Activated CD4-positive, alpha-beta T cell treated with anti-CD3 and anti-CD28 coated beads, Interleukin-2, amount 10 ng/mL, durations not matched to agents 24 days and 14 days (primary cell): ENCODE measurements at regions not wholly inside any gene's neighbourhood (a gene's known extent, or its start where the extent isn't known, plus 50 kb on each side); places are given as distances from the start of the nearest gene placed in this dataset.

Experiments used
- DNase-seq: peaks from one replicate; pipeline ENCODE4 v3.0.0; 2022
- H3K27ac Mint-ChIP-seq: one replicate; pipeline ENCODE4 v1.8.0; 2022; ENCODE audit warnings: mild to moderate bottlenecking, mixed read lengths
- H3K27me3 Mint-ChIP-seq: one replicate; pipeline ENCODE4 v1.8.0; 2022; ENCODE audit warnings: mixed read lengths
- H3K36me3 Mint-ChIP-seq: one replicate; pipeline ENCODE4 v1.8.0; 2022; ENCODE audit warnings: low read depth, mild to moderate bottlenecking, mixed read lengths
- H3K4me1 Mint-ChIP-seq: one replicate; pipeline ENCODE4 v1.8.0; 2021; ENCODE audit warnings: mixed read lengths
- H3K4me3 Mint-ChIP-seq: one replicate; pipeline ENCODE4 v1.8.0; 2022; ENCODE audit warnings: mild to moderate bottlenecking, moderate library complexity, mixed read lengths
- H3K9me3 Mint-ChIP-seq: one replicate; pipeline ENCODE4 v1.8.0; 2021; ENCODE audit warnings: mixed read lengths
- intact Hi-C: fragments of 100-400 bp; cut with micrococcal nuclease; formaldehyde crosslinking; loops from one replicate; pipeline ENCODE4 v1.15.1; 2023

DNA sequence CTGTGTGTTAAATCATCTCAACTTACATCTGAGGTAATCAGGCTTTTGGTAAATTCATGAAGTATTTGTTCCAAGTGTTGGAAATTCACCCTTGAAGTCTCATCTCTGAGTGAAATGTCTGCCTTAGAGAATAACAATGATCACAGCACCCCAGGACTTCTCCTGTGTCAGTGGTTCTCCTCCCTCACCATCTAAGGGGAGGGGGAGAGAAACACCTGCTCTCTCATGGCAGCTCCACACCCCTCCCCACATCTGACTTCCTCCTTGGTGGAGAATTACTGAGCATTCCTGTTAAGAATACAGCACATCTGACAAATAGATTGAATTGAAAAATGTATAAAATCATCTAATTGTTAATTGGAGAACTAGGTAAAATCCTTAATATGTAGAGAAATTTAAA, 532.1 kb downstream of the RNF144A start:
- H3K27me3 Mint-ChIP-seq = no peaks in the 10 kb centered on the region
- intact Hi-C loops = no loop called here
- peaks cover 65% of the 10 kb centered on the region for H3K4me1 Mint-ChIP-seq
- DNase-seq = peak; percentile 66
- peak overlapping the region; percentile 42 for H3K4me3 Mint-ChIP-seq
- H3K27ac Mint-ChIP-seq = peak overlapping the region; percentile 94
- H3K9me3 Mint-ChIP-seq = peaks cover 18% of the 10 kb centered on the region
- peaks cover 15% of the 10 kb centered on the region for H3K36me3 Mint-ChIP-seq

DNA sequence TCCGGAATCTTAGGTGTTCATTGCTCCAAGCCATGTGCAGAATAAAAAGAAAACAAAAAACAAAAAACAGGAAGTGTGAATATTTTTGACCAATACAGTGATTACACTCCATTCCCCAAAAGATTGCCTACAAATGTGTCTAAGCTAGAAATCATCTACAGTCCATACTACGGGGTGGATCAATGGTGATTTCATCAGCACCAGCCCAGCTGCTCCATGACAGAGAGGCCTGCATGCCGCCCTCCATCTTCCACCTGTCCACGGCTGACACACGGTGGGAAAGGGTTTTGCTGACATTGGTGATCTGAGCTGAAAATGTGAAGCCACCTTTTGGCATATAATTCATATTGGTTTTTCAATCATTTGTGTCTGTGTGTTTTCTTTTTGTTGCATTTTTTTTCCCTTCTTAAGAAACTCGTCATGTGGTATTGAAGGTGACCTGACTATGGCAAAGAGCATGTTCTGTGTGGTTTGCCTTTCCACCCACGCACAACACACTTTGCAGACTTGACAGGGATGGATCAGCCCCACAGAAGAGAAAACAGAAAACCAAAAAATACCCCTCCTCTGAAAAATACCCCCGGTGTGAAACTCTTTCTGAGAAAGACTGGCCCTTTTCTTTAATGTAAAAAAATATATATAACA, 533.1 kb downstream of the RNF144A start:
- DNase-seq = peak; percentile 90
- Mint-ChIP-seq H3K4me3 (peak overlapping the region; percentile 58), H3K36me3 (peaks cover 12% of the 10 kb centered on the region), H3K27me3 (no peaks in the 10 kb centered on the region), H3K4me1 (peaks cover 70% of the 10 kb centered on the region), H3K27ac (peak overlapping the region; percentile 100), H3K9me3 (peaks cover 15% of the 10 kb centered on the region)
- intact Hi-C loops = loop anchor here (1.0 to 5.0 kb wide), 11 partner anchors 13 to 1093 kb away; no protein-coding TSS in a partner anchor

DNA sequence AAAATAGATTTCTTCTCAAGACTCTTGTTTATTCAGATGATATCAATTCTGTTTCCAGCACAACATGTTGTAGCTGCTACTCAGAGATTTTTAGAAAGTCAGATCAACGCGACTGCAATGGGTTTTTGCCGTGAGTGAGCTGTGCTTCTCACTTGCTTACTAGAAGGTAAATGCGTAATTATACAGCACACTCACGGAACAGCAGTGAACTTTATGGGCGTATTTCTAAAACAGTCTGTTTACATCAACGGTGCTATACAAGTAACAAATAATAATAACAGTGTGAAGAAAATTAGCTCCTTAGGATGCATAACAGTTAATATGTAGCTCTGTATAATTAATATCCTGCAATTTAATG, 533.6 kb downstream of the RNF144A start:
- Mint-ChIP-seq H3K27ac (peak overlapping the region; percentile 100), H3K9me3 (peaks cover 11% of the 10 kb centered on the region), H3K4me3 (peak overlapping the region; percentile 58), H3K4me1 (peaks cover 65% of the 10 kb centered on the region), H3K36me3 (peaks cover 12% of the 10 kb centered on the region), H3K27me3 (no peaks in the 10 kb centered on the region)
- intact Hi-C loops = loop anchor here (1.0 to 5.0 kb wide), 11 partner anchors 14 to 1092 kb away; no protein-coding TSS in a partner anchor
- DNase-seq = peak; percentile 84

DNA sequence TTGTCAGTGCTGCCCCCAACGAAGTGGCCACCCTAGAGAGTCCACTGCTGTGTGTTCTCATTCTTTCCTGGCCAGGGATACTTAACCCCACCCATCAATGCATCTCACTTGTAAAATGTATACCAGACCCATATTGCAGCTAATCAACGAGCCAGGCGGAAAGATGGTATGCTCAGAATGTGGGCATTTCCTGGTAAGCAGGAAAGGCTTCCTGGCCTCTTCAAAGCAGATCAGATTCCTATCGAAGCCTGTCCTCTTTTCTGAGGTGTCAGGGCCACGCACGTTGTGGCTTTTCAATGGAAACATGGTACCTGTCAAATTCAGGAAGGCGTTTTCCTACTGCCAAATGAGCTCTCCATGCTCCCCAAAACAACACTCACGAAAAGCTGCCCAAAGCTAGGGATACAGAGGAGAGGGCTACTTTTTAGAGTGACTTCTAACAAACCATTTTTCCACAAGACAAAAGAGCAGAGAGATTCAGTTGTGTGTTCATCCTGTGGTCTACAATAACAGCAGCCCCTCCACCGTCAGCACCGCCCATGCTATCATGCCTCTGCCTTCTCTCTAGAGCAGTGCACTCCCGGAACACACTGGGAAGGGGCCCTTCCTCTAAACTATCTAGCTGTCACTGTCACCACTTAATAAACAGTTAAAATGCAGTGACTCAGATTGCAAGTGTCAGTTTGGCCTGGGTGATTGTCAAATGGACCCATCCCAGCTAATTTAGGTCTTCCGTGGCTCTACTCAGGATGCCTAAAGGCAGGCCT, 535.1 kb downstream of the RNF144A start:
- peak; percentile 81 for DNase-seq
- Mint-ChIP-seq H3K27ac (peak overlapping the region; percentile 100), H3K4me3 (peak overlapping the region; percentile 71), H3K36me3 (peaks cover 13% of the 10 kb centered on the region), H3K9me3 (peaks cover 11% of the 10 kb centered on the region), H3K4me1 (peaks cover 65% of the 10 kb centered on the region), H3K27me3 (no peaks in the 10 kb centered on the region)
- intact Hi-C loops = loop anchor here (5.0 kb wide), 1 partner anchor 275 kb away; no protein-coding TSS in a partner anchor

- peaks cover 52% of the 10 kb centered on the region for H3K4me1 Mint-ChIP-seq
- H3K4me3 Mint-ChIP-seq = no peak overlapping the region
- intact Hi-C loops = loop anchor here (5.0 kb wide), 1 partner anchor 273 kb away; no protein-coding TSS in a partner anchor
- DNase-seq = no peak
- H3K36me3 Mint-ChIP-seq = peaks cover 13% of the 10 kb centered on the region
- H3K27ac Mint-ChIP-seq = peak overlapping the region; percentile 100
- H3K27me3 Mint-ChIP-seq = no peaks in the 10 kb centered on the region
- peaks cover 10% of the 10 kb centered on the region for H3K9me3 Mint-ChIP-seq
Measured at GRCh38 chr2:7454592-7454991, 537.4 kb downstream of the RNF144A start.

GRCh38 chr2:7456762-7457161, 539.5 kb downstream of the RNF144A start:
- no peak overlapping the region for H3K4me3 Mint-ChIP-seq
- no peak for DNase-seq
- H3K9me3 Mint-ChIP-seq = peaks cover 18% of the 10 kb centered on the region
- peaks cover 37% of the 10 kb centered on the region for H3K4me1 Mint-ChIP-seq
- no peak overlapping the region for H3K27ac Mint-ChIP-seq
- H3K27me3 Mint-ChIP-seq = no peaks in the 10 kb centered on the region
- intact Hi-C loops = no loop called here
- peaks cover 13% of the 10 kb centered on the region for H3K36me3 Mint-ChIP-seq

DNA sequence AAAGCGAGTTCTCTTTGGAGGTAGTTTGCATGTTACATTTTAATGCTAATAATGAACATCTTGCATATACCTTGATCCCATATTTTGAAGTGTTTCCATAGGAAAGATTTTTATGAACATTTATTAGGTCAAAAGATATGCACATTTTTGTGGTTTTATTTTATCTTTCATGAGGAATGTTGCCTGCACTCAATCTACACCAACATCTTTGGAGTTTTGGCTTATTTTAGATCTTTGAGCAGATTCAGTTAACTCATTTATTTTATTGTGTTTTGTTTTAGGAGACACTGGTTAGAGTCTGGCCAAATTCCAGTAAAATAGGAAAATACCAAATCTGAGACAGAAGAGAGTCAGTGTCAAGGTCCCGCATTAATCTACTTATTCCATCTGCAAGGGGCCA, 540.9 kb downstream of the RNF144A start:
- Mint-ChIP-seq H3K36me3 (peaks cover 19% of the 10 kb centered on the region), H3K4me1 (peaks cover 24% of the 10 kb centered on the region), H3K27me3 (no peaks in the 10 kb centered on the region), H3K9me3 (peaks cover 26% of the 10 kb centered on the region), H3K4me3 (no peak overlapping the region), H3K27ac (no peak overlapping the region)
- intact Hi-C loops = no loop called here
- DNase-seq = no peak

GRCh38 chr2:7467782-7468447, 550.7 kb downstream of the RNF144A start:
- intact Hi-C loops = loop anchor here (1.0 to 2.0 kb wide), 4 partner anchors 18 to 59 kb away; no protein-coding TSS in a partner anchor
- no peaks in the 10 kb centered on the region for H3K27me3 Mint-ChIP-seq
- peak overlapping the region; percentile 97 for H3K27ac Mint-ChIP-seq
- DNase-seq = peak; percentile 85
- peaks cover 18% of the 10 kb centered on the region for H3K9me3 Mint-ChIP-seq
- H3K36me3 Mint-ChIP-seq = peaks cover 24% of the 10 kb centered on the region
- peaks cover 36% of the 10 kb centered on the region for H3K4me1 Mint-ChIP-seq
- H3K4me3 Mint-ChIP-seq = peak overlapping the region; percentile 51

GRCh38 chr2:7468448-7468828, 551.2 kb downstream of the RNF144A start:
- H3K27me3 Mint-ChIP-seq = no peaks in the 10 kb centered on the region
- H3K36me3 Mint-ChIP-seq = peaks cover 22% of the 10 kb centered on the region
- DNase-seq = no peak
- intact Hi-C loops = loop anchor here (1.0 to 2.0 kb wide), 4 partner anchors 18 to 59 kb away; no protein-coding TSS in a partner anchor
- H3K4me3 Mint-ChIP-seq = no peak overlapping the region
- peaks cover 40% of the 10 kb centered on the region for H3K4me1 Mint-ChIP-seq
- peak overlapping the region; percentile 97 for H3K27ac Mint-ChIP-seq
- peaks cover 15% of the 10 kb centered on the region for H3K9me3 Mint-ChIP-seq

GRCh38 chr2:7468955-7469354, 551.7 kb downstream of the RNF144A start:
- DNase-seq = no peak
- Mint-ChIP-seq H3K4me3 (no peak overlapping the region), H3K9me3 (peaks cover 13% of the 10 kb centered on the region), H3K4me1 (peaks cover 39% of the 10 kb centered on the region), H3K27me3 (no peaks in the 10 kb centered on the region), H3K27ac (peak overlapping the region; percentile 97), H3K36me3 (peaks cover 20% of the 10 kb centered on the region)
- intact Hi-C loops = loop anchor here (1.0 to 2.0 kb wide), 4 partner anchors 19 to 58 kb away; no protein-coding TSS in a partner anchor

DNA sequence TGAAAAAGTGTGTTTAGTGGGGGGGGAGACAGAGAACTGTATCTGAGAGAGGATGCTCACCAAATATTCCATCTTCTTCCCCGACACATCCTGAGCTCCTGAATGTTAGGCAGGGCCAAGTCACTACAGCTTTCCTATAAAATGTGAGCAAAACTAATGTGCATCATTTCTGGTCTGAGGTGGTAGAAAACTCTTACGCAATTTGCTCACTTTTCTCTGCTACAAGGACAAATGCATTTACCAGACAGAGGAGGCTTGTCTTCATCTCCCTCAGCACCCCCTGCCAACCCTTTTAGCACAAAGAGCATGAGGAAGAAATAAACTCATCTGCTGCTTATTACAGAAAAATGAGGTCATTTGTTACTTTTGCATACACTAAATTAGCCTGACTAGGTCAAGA, 554.0 kb downstream of the RNF144A start:
- Mint-ChIP-seq H3K27ac (peak overlapping the region; percentile 75), H3K36me3 (peaks cover 17% of the 10 kb centered on the region), H3K4me3 (no peak overlapping the region), H3K9me3 (peaks cover 8% of the 10 kb centered on the region), H3K4me1 (peaks cover 42% of the 10 kb centered on the region), H3K27me3 (no peaks in the 10 kb centered on the region)
- no peak for DNase-seq
- intact Hi-C loops = no loop called here

GRCh38 chr2:7472465-7472864, 555.3 kb downstream of the RNF144A start:
- no peak for DNase-seq
- H3K27ac Mint-ChIP-seq = no peak overlapping the region
- peaks cover 5% of the 10 kb centered on the region for H3K9me3 Mint-ChIP-seq
- H3K36me3 Mint-ChIP-seq = peaks cover 14% of the 10 kb centered on the region
- no peak overlapping the region for H3K4me3 Mint-ChIP-seq
- peaks cover 50% of the 10 kb centered on the region for H3K4me1 Mint-ChIP-seq
- no peaks in the 10 kb centered on the region for H3K27me3 Mint-ChIP-seq
- intact Hi-C loops = no loop called here

DNA sequence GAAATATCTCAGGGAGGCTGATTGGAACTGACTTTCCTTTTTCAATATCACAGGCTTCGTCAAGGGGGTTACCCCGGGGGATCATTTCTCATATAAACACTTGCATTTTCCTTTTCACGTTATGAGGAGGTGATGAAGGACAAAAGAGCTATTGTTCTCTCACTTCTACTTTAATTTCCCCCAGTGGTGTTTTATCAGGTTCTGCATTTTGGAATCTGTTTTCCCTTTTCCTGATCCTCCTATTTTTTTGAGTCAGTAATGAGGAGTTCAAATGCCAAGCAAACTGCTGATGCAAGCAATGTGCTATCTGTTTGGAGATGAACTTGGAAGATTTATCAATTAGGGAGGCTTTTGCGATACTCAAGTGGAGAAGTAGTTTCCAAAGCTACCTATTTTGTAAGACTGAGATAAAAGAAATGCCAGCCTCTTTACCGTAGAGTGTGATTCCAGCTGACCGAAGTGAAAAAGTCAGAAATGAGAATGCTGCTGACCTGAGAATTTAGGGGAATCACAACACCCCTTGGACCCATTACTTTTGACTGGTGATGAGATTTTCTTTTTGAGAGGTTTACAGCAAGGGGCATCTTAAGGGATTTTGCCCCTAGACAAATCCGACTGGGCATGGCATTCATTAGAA, 556.0 kb downstream of the RNF144A start:
- H3K4me1 Mint-ChIP-seq = peaks cover 44% of the 10 kb centered on the region
- H3K9me3 Mint-ChIP-seq = no peaks in the 10 kb centered on the region
- H3K27ac Mint-ChIP-seq = peak overlapping the region; percentile 79
- intact Hi-C loops = no loop called here
- no peaks in the 10 kb centered on the region for H3K27me3 Mint-ChIP-seq
- no peak overlapping the region for H3K4me3 Mint-ChIP-seq
- no peak for DNase-seq
- peaks cover 9% of the 10 kb centered on the region for H3K36me3 Mint-ChIP-seq
